HUES6 (cell line): ENCODE measurements at regions not wholly inside any gene's neighbourhood (a gene's known extent, or its start where the extent isn't known, plus 50 kb on each side); places are given as distances from the start of the nearest gene placed in this dataset.

Experiments
- H3K27ac ChIP-seq: 2 replicates; pipeline ENCODE4 v1.7.0; 2013; ENCODE audit warnings: low read depth, mild to moderate bottlenecking, low read length, inconsistent platforms
- H3K27me3 ChIP-seq: 2 replicates; pipeline ENCODE4 v1.6.1; 2013; ENCODE audit warnings: low read length; ENCODE audit not compliant: control insufficient read depth, insufficient read depth
- H3K36me3 ChIP-seq: 2 replicates; pipeline ENCODE4 v1.6.1; 2013; ENCODE audit warnings: low read length; ENCODE audit not compliant: control insufficient read depth, insufficient read depth
- H3K4me1 ChIP-seq: 2 replicates; pipeline ENCODE4 v1.6.1; 2013; ENCODE audit warnings: low read length; ENCODE audit not compliant: control insufficient read depth, insufficient read depth
- H3K4me3 ChIP-seq: 2 replicates; pipeline ENCODE4 v1.5.1; 2013; ENCODE audit warnings: low read depth, low read length
- H3K9ac ChIP-seq: one replicate; pipeline ENCODE4 v1.6.1; 2013; ENCODE audit warnings: mild to moderate bottlenecking, low read length
- H3K9me3 ChIP-seq: 2 replicates; pipeline ENCODE4 v1.6.1; 2013; ENCODE audit warnings: low read depth, low read length; ENCODE audit not compliant: control insufficient read depth, insufficient read depth

DNA sequence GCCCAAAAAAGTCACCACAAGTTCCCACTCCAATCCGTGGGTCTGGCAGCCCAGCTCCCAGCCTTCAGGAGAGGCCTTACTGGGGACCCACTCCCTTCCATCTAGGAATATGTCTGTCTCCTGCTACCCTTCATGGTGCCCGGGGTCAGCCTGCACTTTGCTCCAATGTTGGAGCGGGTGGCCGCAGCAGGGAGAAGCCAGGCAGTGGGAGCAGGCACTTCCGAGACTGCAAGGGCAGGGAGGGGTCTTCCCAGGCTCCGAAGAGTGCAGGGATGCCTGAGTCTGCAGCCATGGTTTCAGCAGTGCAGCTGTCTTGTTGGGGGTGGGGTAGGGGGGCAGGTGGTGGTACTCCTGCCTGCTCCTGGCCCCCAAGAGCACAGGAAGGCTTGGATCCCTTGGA is 1616.2 kb downstream of the SLITRK5 start:
- H3K27ac ChIP-seq, result no peak overlapping the region
- peaks cover 16% of the 10 kb centered on the region for H3K9me3 ChIP-seq
- H3K9ac ChIP-seq, result no peak overlapping the region
- no peaks in the 10 kb centered on the region for H3K4me1 ChIP-seq
- no peak overlapping the region for H3K4me3 ChIP-seq
- H3K36me3 ChIP-seq, result no peaks in the 10 kb centered on the region
- H3K27me3 ChIP-seq, result no peaks in the 10 kb centered on the region

DNA sequence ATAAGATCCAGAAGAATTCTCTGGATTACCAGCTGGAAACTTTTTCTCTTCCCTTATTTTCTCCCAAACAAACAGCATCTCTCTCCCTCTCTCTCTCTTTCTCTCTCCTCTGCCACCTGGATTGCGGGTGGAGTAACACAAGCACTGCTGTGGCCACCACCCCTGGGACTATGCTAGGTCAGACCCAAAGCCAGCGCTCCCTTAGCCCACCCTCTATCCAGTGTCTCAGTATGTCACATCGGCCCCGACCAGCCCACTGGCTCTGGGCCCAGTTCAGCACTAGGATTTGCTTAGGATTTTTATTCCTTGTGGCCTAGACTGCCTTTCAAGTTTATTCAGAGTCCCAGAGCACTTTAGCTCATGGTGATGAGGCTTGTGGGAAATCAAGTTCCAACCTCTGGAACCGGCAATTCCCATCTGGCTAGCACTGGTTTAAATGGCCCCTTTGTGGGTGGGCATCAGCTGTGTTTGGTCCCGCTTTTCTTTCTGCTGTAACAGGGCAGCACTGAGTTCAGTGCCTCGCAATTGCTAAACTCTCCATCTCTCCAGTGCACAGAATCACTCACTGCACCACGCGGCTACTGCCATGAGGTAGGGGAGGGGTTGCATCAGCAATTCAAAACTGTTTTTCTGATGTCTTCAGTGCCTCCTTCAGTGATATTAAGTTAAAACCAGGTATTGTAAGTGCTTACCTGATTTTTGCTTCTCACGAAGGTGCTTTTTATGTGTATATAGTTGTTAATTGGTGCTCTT is 1623.1 kb downstream of the SLITRK5 start:
- Histone ChIP-seq H3K4me3 (no peak overlapping the region), H3K9ac (no peak overlapping the region), H3K36me3 (no peaks in the 10 kb centered on the region), H3K27ac (no peak overlapping the region), H3K9me3 (no peaks in the 10 kb centered on the region), H3K4me1 (0 out of 2 replicates have a peak, but pooled peaks cover 7% of the 10 kb centered on the region), H3K27me3 (no peaks in the 10 kb centered on the region)

DNA sequence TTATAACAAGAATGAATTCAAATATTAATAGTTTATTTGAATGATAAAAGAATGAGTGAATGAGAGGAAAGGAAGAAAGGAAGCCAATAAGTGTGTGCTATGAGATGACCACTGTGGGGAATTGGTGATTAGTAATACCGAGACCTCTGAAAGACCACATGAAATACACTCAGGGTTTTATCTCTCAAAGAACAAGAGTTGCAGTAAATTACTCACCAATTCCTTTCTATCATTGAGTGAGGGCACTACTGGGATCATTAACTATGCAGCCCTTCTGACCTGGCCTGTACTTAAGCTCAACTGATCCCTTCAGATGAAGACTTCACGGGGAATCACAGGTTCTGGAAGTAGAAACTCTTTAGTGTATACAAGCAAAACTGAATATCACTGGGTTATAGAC is 1636.1 kb downstream of the SLITRK5 start:
- Histone ChIP-seq H3K36me3 (no peaks in the 10 kb centered on the region), H3K9me3 (no peaks in the 10 kb centered on the region), H3K27me3 (no peaks in the 10 kb centered on the region), H3K27ac (no peak overlapping the region), H3K4me3 (no peak overlapping the region), H3K4me1 (no peaks in the 10 kb centered on the region), H3K9ac (no peak overlapping the region)

DNA sequence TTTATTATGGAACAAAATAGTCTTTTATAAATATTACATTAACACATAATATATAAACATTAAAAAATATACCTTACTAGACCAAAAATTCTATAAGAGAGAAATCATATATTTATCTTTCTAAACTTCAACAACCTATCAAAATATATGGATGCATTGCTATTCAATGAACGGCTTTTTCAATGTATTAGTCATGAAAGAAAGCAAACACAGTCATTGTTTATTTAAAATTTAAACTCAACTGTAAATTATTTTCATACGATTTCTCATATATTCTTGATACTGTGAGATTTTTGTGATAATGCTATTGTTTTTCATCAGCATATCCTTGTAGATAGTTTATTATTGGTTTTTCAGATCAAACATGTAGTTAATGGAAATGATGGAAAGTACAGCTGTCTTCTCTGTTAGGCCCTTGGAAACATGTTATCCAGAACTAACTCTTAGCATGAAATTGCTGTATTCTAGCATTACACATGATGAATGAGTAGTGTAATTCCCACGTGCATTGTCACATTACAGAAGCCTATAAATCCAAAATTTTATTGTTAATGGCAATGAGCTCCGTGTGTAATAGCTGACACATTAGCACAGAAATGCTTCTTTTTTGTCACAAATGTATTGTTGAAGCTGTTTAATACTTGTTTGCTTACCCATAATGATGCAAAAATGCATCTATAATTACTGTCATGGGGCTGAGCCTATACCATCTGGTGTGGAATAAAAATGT is 1639.9 kb downstream of the SLITRK5 start:
- Histone ChIP-seq H3K27me3 (no peaks in the 10 kb centered on the region), H3K27ac (no peak overlapping the region), H3K36me3 (no peaks in the 10 kb centered on the region), H3K4me3 (no peak overlapping the region), H3K9ac (no peak overlapping the region), H3K4me1 (no peaks in the 10 kb centered on the region), H3K9me3 (no peaks in the 10 kb centered on the region)

DNA sequence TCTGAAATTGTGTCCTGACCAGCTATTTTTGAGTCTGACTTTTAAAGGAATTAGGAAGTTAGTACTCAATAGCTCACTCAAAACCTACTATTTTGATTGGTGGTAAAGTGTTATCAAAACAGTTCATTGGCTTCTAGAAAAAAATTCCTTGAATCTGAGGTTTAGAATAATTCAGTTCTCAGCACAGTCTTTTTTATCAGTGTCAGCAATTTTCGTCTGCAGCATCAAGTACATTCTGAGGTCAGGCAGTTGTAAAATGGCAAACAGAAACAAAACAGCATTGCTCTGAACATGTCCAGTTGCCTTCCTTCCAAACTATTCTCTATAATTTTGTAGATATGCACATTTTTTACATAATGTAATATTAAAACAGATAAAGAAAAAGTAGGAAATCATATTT is 1644.1 kb downstream of the SLITRK5 start:
- H3K4me1 ChIP-seq, result no peaks in the 10 kb centered on the region
- no peak overlapping the region for H3K4me3 ChIP-seq
- H3K27me3 ChIP-seq, result no peaks in the 10 kb centered on the region
- no peak overlapping the region for H3K9ac ChIP-seq
- H3K27ac ChIP-seq, result no peak overlapping the region
- no peaks in the 10 kb centered on the region for H3K36me3 ChIP-seq
- no peaks in the 10 kb centered on the region for H3K9me3 ChIP-seq

DNA sequence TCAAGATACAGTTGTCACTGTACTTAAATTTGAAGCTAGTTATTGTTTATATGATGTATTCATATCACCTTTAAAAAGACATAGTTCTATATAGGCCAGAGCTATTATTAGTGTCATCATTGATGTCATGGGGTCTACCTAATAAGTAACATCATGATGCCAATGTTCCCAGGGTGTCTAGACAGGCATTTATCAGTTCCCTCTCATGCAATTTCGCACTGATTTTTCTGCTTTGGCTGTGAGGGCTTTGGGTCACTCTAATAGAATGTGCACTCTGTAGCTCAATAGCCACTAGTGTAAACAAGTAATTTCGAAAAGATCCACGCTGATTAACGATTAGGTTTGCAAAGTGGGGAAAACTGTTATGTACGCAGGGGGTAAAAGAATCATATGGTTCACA is 1651.3 kb downstream of the SLITRK5 start:
- H3K27me3 ChIP-seq, result no peaks in the 10 kb centered on the region
- H3K27ac ChIP-seq, result no peak overlapping the region
- no peaks in the 10 kb centered on the region for H3K9me3 ChIP-seq
- peaks cover 17% of the 10 kb centered on the region; the same call in 1 of the 2 replicates for H3K4me1 ChIP-seq
- H3K9ac ChIP-seq, result no peak overlapping the region
- H3K36me3 ChIP-seq, result no peaks in the 10 kb centered on the region
- no peak overlapping the region for H3K4me3 ChIP-seq

DNA sequence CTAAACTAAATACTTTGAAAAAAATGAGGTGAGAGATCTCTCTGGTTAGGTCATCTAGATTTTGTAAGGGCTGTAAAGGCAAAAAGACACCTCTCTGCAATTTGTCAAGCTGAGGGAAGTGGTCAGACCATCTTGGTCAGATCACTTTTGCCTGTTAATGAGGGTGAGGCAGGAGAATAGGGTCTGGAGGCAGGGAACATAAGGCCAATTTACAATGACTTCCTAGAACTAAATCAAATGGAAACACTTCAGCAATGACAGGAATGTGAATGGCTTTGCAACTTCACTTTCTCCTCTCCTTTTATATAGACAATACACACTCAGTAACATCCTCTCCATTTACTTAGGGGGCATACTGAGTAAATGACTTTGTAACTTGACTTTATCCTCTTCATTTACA is 1653.4 kb downstream of the SLITRK5 start:
- Histone ChIP-seq H3K4me1 (peaks cover 17% of the 10 kb centered on the region; the same call in 1 of the 2 replicates), H3K27ac (peak overlapping the region; percentile 20; the same call in 1 of the 2 replicates), H3K4me3 (no peak overlapping the region), H3K9ac (no peak overlapping the region), H3K9me3 (no peaks in the 10 kb centered on the region), H3K36me3 (no peaks in the 10 kb centered on the region), H3K27me3 (no peaks in the 10 kb centered on the region)

DNA sequence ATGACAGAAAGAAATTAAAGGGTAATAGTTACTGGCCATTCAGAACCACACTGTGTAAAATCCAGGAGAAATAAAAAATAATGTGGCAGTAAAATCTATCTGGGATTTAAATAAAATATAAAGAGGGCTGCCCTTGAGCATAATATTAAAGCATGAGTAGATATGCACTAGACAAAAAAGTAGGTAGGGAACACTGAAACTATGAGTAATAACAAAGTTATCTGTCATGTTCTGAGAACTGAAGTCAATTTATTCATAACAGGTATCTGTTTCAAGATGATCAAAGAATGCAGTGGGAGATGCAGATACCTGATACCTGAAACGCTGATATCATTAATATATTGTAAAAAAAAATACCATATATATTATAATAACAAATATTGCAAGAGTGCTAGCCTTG is 1672.0 kb downstream of the SLITRK5 start:
- Histone ChIP-seq H3K4me3 (no peak overlapping the region), H3K27me3 (no peaks in the 10 kb centered on the region), H3K9me3 (peaks cover 5% of the 10 kb centered on the region; the same call in 1 of the 2 replicates)

DNA sequence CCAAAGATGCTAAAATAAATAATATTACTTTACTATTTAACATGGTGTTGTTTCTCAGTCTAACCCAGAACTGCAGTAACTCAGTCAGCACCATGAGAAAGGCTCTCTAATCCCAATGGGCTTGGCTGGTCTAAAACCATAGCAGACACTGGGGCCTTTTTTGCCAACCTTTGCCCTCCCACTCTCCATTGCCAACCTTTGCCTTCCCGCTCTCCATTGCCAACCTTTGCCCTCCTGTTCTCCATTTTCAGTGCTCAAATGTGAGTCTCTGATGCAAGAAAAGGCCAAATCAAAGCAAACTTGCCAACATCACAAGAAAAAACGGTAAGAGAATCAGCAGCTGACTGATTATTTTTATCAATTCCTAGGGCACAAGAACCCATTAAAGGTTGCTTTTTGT is 1681.2 kb downstream of the SLITRK5 start:
- Histone ChIP-seq H3K27me3 (no peaks in the 10 kb centered on the region), H3K4me3 (no peak overlapping the region), H3K36me3 (no peaks in the 10 kb centered on the region), H3K27ac (no peak overlapping the region), H3K9ac (no peak overlapping the region), H3K4me1 (peaks cover 7% of the 10 kb centered on the region), H3K9me3 (no peaks in the 10 kb centered on the region; the same call in 1 of the 2 replicates)

More for the DNA sequence above, 1672.0 kb downstream of the SLITRK5 start:
- H3K27ac ChIP-seq, result no peak overlapping the region
- no peak overlapping the region for H3K9ac ChIP-seq
- no peaks in the 10 kb centered on the region for H3K36me3 ChIP-seq
- H3K4me1 ChIP-seq, result no peaks in the 10 kb centered on the region

DNA sequence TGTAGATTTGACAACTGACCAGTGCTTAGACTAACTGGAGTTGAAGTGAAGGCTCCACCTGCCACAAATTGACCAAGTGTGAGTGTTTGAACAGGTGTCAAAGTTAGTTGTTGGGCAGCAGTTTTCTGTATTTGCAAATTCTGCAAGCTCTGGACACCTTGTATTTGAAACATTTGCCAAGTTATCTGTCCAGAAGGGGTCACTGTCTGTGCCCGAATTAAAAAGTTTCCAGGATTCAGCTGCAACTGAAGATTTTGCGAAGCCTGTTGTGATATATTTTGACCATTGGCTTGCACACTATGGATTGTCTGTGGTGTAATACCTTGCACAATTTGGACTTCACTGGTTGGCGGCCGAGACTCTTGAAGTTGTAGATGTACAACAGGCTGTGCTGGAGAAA is 1690.7 kb downstream of the SLITRK5 start:
- no peaks in the 10 kb centered on the region for H3K36me3 ChIP-seq

DNA sequence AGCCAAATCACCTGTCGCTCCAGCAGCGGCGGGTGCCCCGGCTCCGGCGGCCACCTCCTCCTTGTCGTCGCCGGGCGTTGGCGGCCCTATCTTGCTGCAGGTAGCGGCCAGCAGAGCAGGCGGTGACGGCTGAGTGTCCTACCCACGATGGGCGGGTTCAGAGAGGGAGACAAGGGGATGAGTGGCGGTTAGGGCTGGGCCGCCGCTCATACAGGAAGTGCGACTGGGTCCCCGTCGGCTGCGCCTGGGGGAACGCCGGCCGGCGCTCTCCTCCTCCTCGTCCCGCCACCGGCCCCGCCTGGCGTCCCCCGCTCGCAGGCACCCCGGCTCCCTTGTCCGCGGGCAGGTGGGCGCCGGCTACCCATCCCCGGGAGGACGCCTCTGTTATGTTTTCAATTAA is 1692.0 kb downstream of the SLITRK5 start:
- no peaks in the 10 kb centered on the region for H3K36me3 ChIP-seq
- no peaks in the 10 kb centered on the region for H3K9me3 ChIP-seq
- peak overlapping the region; percentile 31; the same call in 1 of the 2 replicates for H3K4me3 ChIP-seq
- H3K27me3 ChIP-seq, result no peaks in the 10 kb centered on the region
- no peak overlapping the region for H3K27ac ChIP-seq
- H3K4me1 ChIP-seq, result peaks cover 5% of the 10 kb centered on the region; the same call in 1 of the 2 replicates
- no peak overlapping the region for H3K9ac ChIP-seq

More for the DNA sequence above, 1690.7 kb downstream of the SLITRK5 start:
- H3K4me1 ChIP-seq, result peaks cover 5% of the 10 kb centered on the region; the same call in 1 of the 2 replicates
- H3K27ac ChIP-seq, result no peak overlapping the region
- no peak overlapping the region for H3K9ac ChIP-seq
- no peaks in the 10 kb centered on the region for H3K9me3 ChIP-seq
- no peaks in the 10 kb centered on the region for H3K27me3 ChIP-seq
- no peak overlapping the region for H3K4me3 ChIP-seq
